ENCODE measurements at regions not wholly inside any gene's neighbourhood (a gene's known extent, or its start where the extent isn't known, plus 50 kb on each side); places are given as distances from the start of the nearest gene placed in this dataset.

DNA sequence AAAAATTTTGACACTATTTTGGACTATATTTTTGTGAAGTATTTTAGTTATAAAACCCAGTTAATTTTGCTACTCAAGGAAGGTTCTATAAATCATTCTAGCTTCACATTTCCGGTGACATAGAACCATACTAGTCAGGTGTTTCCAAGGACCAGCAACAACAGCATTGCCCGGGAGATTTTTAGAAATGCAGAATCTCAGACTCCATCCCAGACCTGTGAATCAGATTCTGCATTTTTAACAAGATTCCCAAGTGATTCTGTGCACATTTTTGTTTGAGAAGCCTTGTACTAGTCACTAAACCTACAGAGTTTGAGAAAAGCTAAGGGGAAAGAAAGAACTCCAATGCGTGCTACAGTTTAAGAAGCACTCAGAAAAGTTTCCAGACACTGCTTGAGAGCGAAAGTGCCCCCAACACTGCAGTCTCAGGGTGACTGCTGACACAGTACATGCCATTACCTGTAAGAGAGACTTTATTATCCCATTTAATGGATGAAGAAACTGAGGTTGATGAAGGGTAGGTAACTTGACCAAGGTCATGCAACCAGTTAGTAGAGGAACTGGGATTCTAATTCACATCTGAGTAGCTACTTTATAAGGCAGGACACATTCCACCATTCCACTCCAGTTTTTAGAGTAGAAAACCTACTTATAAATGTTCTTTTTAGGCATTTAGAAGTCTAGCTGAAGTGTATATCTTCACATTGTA is 49.7 kb upstream of the USP3 start:
- intact Hi-C loops (cut with micrococcal nuclease; ENCODE audit: unreplicated experiment) = no loop called here
- no peak for DNase-seq (ENCODE audit: low spot score)
- BruUV-seq (replicated peaks) = no TSS peak

More for the DNA sequence above, 49.7 kb upstream of the USP3 start:
- CTCF ChIA-PET (ENCODE audit: unreplicated experiment) = no interaction called here
- Histone ChIP-seq H3K36me3 (ENCODE audit: insufficient read depth, low read length) (no peaks in the 10 kb centered on the region), H4K20me1 (ENCODE audit: insufficient read depth, low read length) (no peaks in the 10 kb centered on the region), H3K4me3 (ENCODE audit: low read depth, low read length, poor library complexity, severe bottlenecking) (no peak overlapping the region), H3K4me2 (ENCODE audit: low read length) (no peak overlapping the region), H2AFZ (ENCODE audit: low read length) (no peak overlapping the region), H3K9me3 (ENCODE audit: low read length) (no peaks in the 10 kb centered on the region; the same call in none of the 2 replicates), H3K79me2 (ENCODE audit: insufficient read depth, low read depth, low read length) (no peaks in the 10 kb centered on the region), H3K27ac (ENCODE audit: low read depth, low read length, poor library complexity, severe bottlenecking) (no peak overlapping the region), H3K9me2 (ENCODE audit: insufficient read depth, low read length) (no peaks in the 10 kb centered on the region), H3K4me1 (ENCODE audit: insufficient read depth, low read length, poor library complexity, severe bottlenecking) (no peaks in the 10 kb centered on the region)
- POLR2A ChIA-PET = interaction anchor here (0.6 to 1.2 kb wide), 3 partner anchors 16 to 257 kb away, joined by 3 read pairs; no protein-coding TSS in a partner anchor
- TF ChIP-seq, protein P1, sequence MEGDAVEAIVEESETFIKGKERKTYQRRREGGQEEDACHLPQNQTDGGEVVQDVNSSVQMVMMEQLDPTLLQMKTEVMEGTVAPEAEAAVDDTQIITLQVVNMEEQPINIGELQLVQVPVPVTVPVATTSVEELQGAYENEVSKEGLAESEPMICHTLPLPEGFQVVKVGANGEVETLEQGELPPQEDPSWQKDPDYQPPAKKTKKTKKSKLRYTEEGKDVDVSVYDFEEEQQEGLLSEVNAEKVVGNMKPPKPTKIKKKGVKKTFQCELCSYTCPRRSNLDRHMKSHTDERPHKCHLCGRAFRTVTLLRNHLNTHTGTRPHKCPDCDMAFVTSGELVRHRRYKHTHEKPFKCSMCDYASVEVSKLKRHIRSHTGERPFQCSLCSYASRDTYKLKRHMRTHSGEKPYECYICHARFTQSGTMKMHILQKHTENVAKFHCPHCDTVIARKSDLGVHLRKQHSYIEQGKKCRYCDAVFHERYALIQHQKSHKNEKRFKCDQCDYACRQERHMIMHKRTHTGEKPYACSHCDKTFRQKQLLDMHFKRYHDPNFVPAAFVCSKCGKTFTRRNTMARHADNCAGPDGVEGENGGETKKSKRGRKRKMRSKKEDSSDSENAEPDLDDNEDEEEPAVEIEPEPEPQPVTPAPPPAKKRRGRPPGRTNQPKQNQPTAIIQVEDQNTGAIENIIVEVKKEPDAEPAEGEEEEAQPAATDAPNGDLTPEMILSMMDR (conservative IDR thresholded peaks at IDR 0.05; ENCODE audit: low read length) = no peak
- no peak for TF ChIP-seq EZH2phosphoT487 (IDR thresholded peaks at IDR 0.05; ENCODE audit: borderline replicate concordance, low read depth, low read length)

Data from OCI-LY7 (cell line).